Natural killer cell (primary cell): ENCODE measurements at regions not wholly inside any gene's neighbourhood (a gene's known extent, or its start where the extent isn't known, plus 50 kb on each side); places are given as distances from the start of the nearest gene placed in this dataset.

Source experiments
- ATAC-seq, 3 donors: fragments of 150-1000 bp in 2 of 3; fragments of 200-7000 bp in 1 of 3; cut with Tn5 transposase; 1 replicate in 1 of 3; 2 replicates in 2 of 3; pipeline ENCODE4 v1.10.0; 2021; ENCODE audit warnings: mild to moderate bottlenecking in 2 of 3, moderate library complexity in 2 of 3
- DNase-seq, 2 donors: peaks; one replicate each; pipeline versions ENCODE4 v3.0.0 to v3.0.0-alpha.2; 2013 to 2021; ENCODE audit warnings: mixed read lengths in 1 of 2
- H3K27ac ChIP-seq: one replicate; pipeline ENCODE4 v1.5.1; 2013; ENCODE audit warnings: mild to moderate bottlenecking, low read length
- H3K27me3 ChIP-seq: one replicate; pipeline ENCODE4 v1.6.1; 2013; ENCODE audit warnings: low read length; ENCODE audit not compliant: control insufficient read depth, insufficient read depth
- H3K36me3 ChIP-seq: one replicate; pipeline ENCODE4 v1.6.1; 2013; ENCODE audit warnings: low read length; ENCODE audit not compliant: control insufficient read depth, insufficient read depth
- H3K4me1 ChIP-seq: one replicate; pipeline ENCODE4 v1.6.1; 2013; ENCODE audit warnings: low read length; ENCODE audit not compliant: control insufficient read depth, insufficient read depth
- H3K4me3 ChIP-seq: one replicate; pipeline ENCODE4 v1.5.1; 2013; ENCODE audit warnings: low read length
- H3K9me3 ChIP-seq: one replicate; pipeline ENCODE4 v1.6.1; 2013; ENCODE audit warnings: low read length; ENCODE audit not compliant: control insufficient read depth, insufficient read depth
- H3K27ac Mint-ChIP-seq, 2 donors: one replicate each; pipeline ENCODE4 v1.8.0; 2022; ENCODE audit warnings: mild to moderate bottlenecking in 2 of 2, mixed read lengths in 2 of 2, moderate library complexity in 1 of 2
- H3K27me3 Mint-ChIP-seq, 2 donors: one replicate each; pipeline ENCODE4 v1.8.0; 2022; ENCODE audit warnings: low read depth in 2 of 2, mixed read lengths in 2 of 2
- H3K36me3 Mint-ChIP-seq: one replicate; pipeline ENCODE4 v1.8.0; 2022; ENCODE audit warnings: mixed read lengths
- H3K4me1 Mint-ChIP-seq, 2 donors: one replicate each; pipeline ENCODE4 v1.8.0; 2022; ENCODE audit warnings: mixed read lengths in 2 of 2
- H3K4me3 Mint-ChIP-seq: one replicate; pipeline ENCODE4 v1.8.0; 2022; ENCODE audit warnings: mild to moderate bottlenecking, moderate library complexity, mixed read lengths
- H3K9me3 Mint-ChIP-seq, 2 donors: one replicate each; pipeline ENCODE4 v1.8.0; 2022; ENCODE audit warnings: mixed read lengths in 2 of 2
- CTCF ChIP-seq: fragments of 200-600 bp; IDR thresholded peaks from one replicate; pipeline ENCODE4 v1.8.0; 2022; ENCODE audit warnings: antibody characterized with exemption
- WGBS: methylation state at CpG from one replicate; pipeline ENCODE4 v1.1.7; 2013; ENCODE audit warnings: missing lambda C conversion rate; ENCODE audit not compliant: insufficient coverage; 5-methylcytosine and 5-hydroxymethylcytosine counted together
- intact Hi-C: fragments of 100-400 bp; cut with micrococcal nuclease; formaldehyde crosslinking; loops from one replicate; pipeline ENCODE4 v1.14.2; 2022

GRCh38 chr15:27674826-27675225, 424.3 kb downstream of the OCA2 start:
- no peak for TF ChIP-seq CTCF
- Mint-ChIP-seq H3K36me3 (no peaks in the 10 kb centered on the region), H3K27ac (no peak overlapping the region), H3K9me3 (peaks cover 0 to 2% of the 10 kb centered on the region in 2 donors), H3K4me3 (no peak overlapping the region), H3K27me3 (no peaks in the 10 kb centered on the region), H3K4me1 (no peaks in the 10 kb centered on the region)
- H3K4me1 ChIP-seq = no peaks in the 10 kb centered on the region
- ATAC-seq = no peak
- no peaks in the 10 kb centered on the region for H3K9me3 ChIP-seq
- intact Hi-C loops = no loop called here
- H3K36me3 ChIP-seq = no peaks in the 10 kb centered on the region
- 87% methylated on average over 10 of the region's 10 CpGs for WGBS
- no peak overlapping the region for H3K4me3 ChIP-seq
- no peak for DNase-seq
- H3K27me3 ChIP-seq = no peaks in the 10 kb centered on the region
- H3K27ac ChIP-seq = no peak overlapping the region

GRCh38 chr15:27673766-27674445, 425.2 kb downstream of the OCA2 start:
- TF ChIP-seq CTCF = no peak
- H3K4me3 ChIP-seq = no peak overlapping the region
- Mint-ChIP-seq H3K36me3 (no peaks in the 10 kb centered on the region), H3K27ac (no peak overlapping the region), H3K4me1 (no peaks in the 10 kb centered on the region), H3K27me3 (no peaks in the 10 kb centered on the region), H3K9me3 (peaks cover 0 to 4% of the 10 kb centered on the region in 2 donors), H3K4me3 (no peak overlapping the region)
- H3K36me3 ChIP-seq = no peaks in the 10 kb centered on the region
- no peak for ATAC-seq
- H3K9me3 ChIP-seq = no peaks in the 10 kb centered on the region
- no peaks in the 10 kb centered on the region for H3K27me3 ChIP-seq
- no peak for DNase-seq
- intact Hi-C loops = no loop called here
- WGBS = 86% methylated on average over 15 of the region's 15 CpGs
- H3K4me1 ChIP-seq = no peaks in the 10 kb centered on the region
- no peak overlapping the region for H3K27ac ChIP-seq

GRCh38 chr15:27672537-27672936, 426.6 kb downstream of the OCA2 start:
- Histone ChIP-seq H3K9me3 (no peaks in the 10 kb centered on the region), H3K4me1 (no peaks in the 10 kb centered on the region), H3K27ac (no peak overlapping the region), H3K36me3 (no peaks in the 10 kb centered on the region), H3K27me3 (no peaks in the 10 kb centered on the region), H3K4me3 (no peak overlapping the region)
- whole genome bisulfite sequencing = 93% methylated on average over 8 of the region's 8 CpGs
- H3K27me3 Mint-ChIP-seq = no peaks in the 10 kb centered on the region
- H3K4me1 Mint-ChIP-seq = no peaks in the 10 kb centered on the region
- no peaks in the 10 kb centered on the region for H3K36me3 Mint-ChIP-seq
- no peak for DNase-seq
- no peak for TF ChIP-seq CTCF
- no peak for ATAC-seq
- intact Hi-C loops = no loop called here
- no peak overlapping the region for H3K27ac Mint-ChIP-seq
- H3K4me3 Mint-ChIP-seq = no peak overlapping the region
- H3K9me3 Mint-ChIP-seq = peaks cover 0 to 4% of the 10 kb centered on the region in 2 donors

GRCh38 chr15:27671819-27672437, 427.2 kb downstream of the OCA2 start:
- no peaks in the 10 kb centered on the region for H3K27me3 ChIP-seq
- no peak overlapping the region for H3K4me3 ChIP-seq
- Mint-ChIP-seq H3K27me3 (no peaks in the 10 kb centered on the region), H3K27ac (no peak overlapping the region), H3K4me3 (no peak overlapping the region), H3K9me3 (peaks cover 0 to 6% of the 10 kb centered on the region in 2 donors), H3K4me1 (no peaks in the 10 kb centered on the region), H3K36me3 (no peaks in the 10 kb centered on the region)
- H3K9me3 ChIP-seq = no peaks in the 10 kb centered on the region
- ATAC-seq (no peak), DNase-seq (no peak)
- no peaks in the 10 kb centered on the region for H3K4me1 ChIP-seq
- no peak for TF ChIP-seq CTCF
- no peak overlapping the region for H3K27ac ChIP-seq
- WGBS = 68% methylated on average over 13 of the region's 13 CpGs
- H3K36me3 ChIP-seq = no peaks in the 10 kb centered on the region
- intact Hi-C loops = no loop called here
